OCI-M2 (cell line): ENCODE measurements at regions not wholly inside any gene's neighbourhood (a gene's known extent, or its start where the extent isn't known, plus 50 kb on each side); places are given as distances from the start of the nearest gene placed in this dataset.

Experiments
- DNase-seq: peaks from one replicate; lab custom pipeline; 2025; ENCODE audit not compliant: unreplicated experiment; lab: John Stamatoyannopoulos, UW

DNA sequence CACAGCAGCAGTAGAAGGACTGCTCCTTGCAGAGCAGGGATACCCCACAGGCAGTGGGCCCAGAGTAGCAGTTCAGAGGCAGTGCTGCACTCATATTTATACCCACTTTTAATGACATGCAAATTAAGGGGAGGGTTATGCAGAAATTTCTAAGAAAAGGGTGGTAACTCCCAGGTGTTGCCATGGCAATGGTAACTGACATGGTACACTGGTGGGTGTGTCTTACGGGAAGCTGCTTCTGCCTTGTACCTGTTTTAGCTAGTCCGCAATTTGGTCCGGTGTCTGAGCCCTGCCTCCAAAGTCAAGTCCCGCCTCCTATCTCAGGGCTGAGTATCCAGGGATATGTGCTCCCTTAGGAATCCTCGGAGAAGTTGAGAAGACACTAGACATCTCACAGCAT is 79.2 kb upstream of the UQCRFS1 start:
- DNase-seq, result no peak

DNA sequence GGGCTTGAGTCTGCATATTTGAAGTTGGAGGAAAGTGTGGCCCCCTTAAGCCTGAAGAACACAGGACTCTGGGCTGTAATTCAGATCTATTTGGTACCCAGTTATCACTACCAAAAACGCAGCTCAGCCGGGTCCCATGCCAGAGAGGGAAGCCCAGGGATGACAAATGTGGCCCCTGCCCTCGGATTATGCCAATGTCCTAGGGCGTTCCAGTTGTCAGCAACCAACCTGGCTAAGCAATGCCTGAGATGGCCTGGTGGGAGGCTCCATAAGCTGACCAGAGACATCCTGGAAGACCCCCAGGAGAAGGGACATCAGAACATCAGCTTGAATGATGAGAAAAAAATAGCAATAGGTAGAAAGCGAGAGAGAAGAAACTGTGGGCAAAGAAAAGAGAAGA is 79.6 kb upstream of the UQCRFS1 start:
- DNase-seq, result no peak

DNA sequence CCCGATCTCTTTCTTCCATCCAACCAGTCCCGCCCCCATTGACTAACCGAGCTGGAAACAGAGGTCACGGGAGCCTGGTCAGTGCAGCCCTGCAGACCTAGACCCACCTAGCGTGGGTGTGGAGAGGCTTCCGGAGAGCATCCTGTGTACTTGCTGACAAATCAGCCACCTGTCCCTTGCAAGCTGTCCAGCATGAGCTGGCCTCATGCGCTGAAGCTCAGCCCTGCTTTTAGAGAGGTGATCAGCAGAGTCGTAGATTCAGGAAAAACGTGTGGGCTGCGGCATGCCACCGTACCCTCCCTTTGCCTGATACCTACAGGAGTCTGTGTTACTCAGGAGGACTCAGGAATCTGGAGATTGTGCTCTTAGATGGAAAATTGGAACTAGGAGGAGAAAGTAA is 80.3 kb upstream of the UQCRFS1 start:
- no peak for DNase-seq

DNA sequence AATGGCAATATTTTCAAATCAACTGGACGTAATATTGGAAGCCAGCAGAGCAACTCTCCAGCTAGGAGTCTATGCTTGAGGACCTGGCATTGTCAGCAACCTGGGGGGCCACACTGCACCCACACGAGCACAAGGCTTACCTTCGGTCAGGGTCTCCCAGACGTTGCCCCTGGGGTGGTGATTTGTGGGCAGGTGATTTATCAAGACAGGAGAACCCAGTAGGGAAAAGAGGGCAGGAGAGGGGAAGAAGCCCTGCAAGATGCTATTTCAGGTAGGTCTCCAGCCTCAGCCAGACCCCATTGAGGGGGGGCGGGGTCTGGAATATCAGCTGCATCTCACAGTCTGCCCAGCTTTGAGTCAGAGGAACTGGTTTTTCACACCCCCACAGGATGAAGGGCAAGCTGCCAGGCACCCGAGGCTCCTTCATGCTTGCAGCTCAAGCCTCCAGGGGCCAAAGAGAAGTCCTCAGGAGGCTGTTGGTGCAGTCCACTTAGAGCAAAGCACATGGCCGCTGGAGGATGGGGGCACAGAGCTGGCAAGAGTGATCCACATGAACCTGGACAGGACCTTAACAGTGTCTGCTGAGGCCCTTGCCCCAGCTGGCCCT is 80.9 kb upstream of the UQCRFS1 start:
- DNase-seq, result no peak

DNA sequence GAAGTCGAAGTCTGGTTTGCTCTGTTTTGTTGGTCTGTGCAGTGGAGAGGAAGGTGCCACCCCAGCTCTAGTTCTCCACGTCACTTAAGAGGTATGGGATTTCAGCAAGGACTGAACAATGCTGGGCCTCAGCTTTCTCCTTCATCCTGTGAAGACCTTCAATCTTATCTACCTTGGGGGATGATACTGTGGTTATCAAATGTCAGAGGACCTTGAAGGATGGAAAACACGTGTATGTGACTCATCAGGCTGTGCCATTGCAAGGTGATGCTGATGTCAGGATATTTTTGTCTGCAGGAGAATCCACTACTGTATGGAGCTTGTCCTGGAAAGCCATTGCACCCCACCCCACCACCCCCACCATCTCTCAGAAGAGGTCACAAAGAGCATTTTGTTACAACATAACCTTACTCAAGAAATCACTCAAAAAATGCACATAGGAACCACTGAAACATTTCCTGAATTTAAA is 81.4 kb upstream of the UQCRFS1 start:
- DNase-seq, result no peak

DNA sequence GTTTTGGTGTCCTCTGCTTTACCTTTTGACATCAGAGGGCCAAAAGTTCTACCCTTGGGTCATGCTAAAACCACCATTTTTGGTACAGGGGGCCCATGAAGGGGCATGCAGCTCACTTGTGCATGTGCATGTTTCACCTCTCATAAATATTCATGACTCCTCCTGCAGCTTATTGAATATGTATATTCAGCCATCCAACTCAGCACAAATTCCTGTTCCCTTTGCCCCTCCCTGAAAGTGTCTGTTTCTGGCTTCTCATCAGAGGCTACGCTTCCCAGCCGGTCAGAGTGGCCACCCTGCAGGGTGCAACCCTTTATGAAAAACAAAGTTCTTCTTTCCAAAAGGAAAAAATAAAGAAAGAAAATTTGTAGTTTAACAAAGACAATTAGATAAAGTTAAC is 82.3 kb upstream of the UQCRFS1 start:
- no peak for DNase-seq

DNA sequence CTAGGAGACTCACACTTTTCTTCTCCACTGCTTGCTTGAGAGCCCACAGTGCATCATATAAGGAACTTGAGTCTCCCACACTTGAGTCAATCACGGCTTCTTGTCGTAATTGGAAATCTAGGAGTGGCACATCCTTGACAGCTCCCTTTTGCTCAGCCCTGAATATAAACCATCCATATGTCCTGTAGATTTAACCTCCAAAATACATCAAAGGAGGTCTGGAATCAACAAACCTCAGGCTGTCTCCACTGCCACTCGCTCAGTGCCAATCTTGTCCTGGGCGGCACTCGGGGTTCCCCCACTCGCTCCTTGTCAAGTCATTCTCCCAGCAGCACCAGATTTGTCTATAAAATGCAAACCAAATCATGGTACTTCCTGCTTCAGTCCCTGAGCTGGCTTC is 84.4 kb upstream of the UQCRFS1 start:
- DNase-seq, result no peak

DNA sequence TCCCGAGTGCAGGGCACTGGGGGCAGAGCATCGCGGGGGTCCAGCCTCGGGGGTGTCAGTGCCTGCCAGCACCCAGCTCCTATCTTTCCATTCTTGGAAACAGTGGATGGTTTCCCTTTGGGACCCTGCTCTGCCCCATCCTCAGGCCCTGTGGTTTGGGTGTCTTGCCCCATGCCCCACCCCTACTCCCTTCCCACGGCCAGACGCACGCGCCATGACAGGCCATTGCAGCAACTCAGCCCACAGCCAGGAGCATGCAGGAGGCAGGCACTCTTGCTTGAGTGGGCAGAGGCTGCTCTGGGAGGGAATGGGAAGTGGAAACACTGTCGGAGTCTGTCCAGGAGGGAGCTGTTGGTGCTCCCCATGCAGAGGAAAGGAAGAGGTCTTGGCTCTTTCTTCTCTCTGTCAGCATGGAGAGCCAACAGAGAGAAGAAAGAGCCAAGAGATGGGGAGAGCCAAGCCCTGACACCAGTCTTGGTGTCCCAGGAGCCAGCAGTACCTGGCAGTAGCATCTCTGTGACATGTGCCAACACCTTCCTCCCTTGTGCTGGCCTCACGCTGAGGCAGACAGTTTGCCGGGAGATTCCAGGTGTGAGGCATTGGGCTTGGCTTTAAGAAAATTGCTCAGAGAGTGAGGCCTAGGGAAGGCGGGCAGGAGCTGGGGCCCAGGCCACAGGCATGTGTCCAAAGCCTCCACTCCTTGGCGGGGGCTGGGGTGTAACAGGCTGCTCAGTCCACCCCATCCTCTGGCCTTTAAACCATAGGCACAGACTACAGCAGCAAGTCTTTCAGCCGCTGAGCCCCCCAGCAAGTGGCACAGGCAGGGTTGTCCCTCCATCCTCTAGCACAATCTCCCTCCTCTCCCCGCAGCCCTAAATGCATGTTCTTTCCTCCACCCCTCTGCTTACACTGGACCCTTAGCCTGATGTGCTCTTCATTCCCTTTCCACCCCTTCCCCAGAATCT is 86.7 kb upstream of the UQCRFS1 start:
- DNase-seq, result no peak

DNA sequence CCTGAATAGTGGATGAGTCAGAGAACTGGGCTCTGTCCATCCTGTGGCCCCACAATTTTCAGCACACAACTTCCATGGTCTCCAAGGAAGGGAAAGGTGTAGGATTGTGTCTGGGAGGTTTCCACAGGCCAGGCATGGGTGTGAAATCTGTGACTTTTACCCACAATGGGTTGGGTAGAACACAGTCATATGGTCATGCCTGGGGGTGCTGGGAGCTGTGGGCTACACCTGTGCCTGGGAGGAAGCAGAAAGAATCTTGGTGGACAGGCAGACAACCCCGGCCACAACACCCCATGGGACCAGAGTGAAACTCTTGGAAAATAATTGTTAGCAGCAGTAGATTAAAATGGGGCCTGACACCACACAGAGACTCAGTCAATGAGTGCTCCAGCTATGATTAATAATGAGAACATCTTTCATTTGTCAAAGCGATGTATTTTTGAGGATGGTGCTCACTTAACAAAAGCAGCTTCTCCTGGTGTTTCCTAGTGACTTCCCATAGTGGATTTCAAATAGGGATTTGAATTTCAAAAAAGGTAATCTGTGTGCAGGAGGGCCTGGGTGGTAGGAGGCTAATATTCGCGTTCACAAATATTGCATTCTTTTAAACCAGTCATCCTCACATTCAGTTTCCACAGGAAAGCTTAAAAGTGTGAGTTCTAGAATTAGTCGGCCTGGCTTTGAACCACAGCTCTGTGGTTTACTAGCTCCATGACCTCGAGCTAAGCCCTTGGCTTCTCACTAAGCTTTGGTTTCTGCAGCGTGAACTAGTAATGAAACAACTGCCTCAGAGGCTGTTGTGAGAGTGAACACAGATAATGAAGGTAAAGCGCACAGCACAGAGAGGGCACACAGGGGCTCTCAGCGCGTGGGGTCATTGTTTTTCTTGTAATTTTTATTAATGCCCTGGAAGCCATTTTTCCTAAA is 89.3 kb upstream of the UQCRFS1 start:
- DNase-seq, result no peak

DNA sequence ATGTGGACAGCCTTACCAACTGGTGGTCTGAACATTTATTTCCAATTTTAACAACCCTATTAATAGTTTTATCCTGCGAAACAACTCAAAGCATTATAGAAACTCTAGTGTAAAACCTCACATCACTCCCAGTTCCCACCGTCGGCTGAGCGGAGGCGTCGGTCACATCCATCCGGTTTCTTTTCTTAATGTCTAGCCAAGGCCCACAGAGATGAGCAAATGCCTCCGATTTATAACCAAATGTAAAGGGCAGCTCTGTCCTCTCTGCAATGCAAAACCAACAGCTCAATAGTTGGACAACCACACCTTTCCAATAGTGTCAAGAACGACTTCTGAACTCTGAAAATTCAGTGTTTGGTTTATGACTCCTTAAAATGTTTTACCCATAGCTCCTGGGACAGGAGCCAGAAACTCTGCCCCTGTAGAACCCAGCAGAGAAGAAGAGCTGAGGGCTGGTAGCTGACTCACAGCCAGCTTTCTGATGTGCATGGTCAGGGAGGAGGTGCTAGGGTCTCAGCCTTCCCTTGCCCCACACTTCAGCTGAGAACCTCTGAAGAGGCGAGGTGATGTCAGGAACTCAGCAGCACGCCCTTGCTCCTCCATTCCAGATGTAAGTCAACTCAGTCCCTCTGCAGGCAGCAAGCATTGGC is 90.2 kb upstream of the UQCRFS1 start:
- no peak for DNase-seq

DNA sequence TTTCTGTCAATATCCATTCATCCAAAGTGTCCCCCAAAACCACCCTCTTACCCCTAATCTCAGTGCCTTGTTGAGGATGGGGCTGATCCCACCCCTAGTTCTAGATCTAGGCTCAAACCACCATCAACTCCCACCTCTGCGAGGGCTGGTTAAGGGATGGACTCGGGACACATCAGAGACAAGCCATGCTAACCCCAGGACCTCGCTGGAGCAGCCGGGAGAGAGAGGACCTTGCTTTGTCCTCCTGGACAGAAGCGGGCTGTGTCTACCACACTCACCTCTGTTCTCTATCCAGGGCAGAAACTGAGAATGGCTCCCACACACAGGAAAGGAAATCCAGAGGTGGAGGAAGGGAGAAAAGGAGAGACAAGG is 90.8 kb upstream of the UQCRFS1 start:
- no peak for DNase-seq

DNA sequence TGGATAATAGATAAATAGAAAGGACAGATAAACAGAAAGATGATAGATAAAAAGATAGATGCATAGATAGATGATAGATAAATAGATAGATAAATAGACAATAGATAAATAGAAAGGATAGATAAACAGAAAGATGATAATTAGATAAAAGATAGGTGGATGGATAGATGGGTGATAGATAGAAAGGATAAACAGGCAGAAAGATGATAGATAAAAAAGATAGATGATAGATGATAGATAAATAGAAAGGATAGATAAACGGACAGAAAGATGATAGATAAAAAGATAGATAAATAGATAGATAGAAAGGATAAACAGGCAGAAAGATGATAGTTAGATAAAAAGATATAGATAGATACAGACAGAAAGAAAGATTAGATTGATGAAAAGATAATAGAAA is 92.3 kb upstream of the UQCRFS1 start:
- no peak for DNase-seq

DNA sequence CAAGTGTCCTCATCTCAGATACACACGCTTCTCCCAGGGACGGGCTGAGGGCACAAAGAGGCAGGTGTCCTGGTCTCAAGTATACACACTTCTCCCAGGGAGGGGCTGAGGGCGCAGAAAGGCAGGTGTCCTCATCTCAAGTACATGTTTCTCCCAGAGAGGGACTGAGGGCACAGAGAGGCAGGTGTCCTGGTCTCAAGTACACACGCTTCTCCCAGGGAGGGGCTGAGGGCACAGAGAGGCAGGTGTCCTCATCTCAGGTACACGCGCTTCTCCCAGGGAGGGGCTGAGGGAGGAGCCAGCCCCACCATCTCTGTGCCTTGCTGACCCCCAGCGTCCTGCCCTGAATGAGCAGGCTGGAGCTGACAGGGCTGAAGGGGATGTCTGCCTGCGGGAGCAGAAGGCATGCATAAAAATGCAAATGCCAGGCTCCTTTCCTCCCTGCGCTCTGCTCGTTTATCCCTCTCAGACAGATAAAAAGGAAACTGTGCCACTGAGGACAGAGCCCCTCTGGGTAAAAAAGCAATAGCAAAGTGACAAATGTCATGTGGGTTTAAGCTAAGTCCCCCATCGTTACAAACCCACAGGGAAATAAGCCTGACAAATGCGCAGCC is 96.1 kb upstream of the UQCRFS1 start:
- no peak for DNase-seq

DNA sequence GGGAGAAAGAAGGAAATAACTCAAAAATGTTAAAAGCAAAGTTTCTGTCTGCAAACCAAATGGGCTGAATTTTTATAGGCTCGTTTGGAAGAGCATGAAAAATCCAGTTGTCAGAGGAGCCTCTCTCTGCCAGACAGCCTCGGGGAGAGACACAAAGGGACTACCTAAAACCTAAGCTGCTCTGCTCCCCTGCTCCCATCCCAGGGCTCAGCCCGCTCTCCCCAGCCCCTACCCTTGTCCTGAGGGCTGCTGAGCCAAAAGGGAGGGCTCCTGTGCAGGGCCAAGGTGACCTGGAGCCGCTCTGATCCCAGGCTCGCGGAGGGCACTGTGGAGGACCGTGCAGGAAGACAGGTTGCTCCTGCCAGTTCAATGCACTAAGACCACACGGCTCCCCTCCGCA is 96.7 kb upstream of the UQCRFS1 start:
- DNase-seq, result no peak

DNA sequence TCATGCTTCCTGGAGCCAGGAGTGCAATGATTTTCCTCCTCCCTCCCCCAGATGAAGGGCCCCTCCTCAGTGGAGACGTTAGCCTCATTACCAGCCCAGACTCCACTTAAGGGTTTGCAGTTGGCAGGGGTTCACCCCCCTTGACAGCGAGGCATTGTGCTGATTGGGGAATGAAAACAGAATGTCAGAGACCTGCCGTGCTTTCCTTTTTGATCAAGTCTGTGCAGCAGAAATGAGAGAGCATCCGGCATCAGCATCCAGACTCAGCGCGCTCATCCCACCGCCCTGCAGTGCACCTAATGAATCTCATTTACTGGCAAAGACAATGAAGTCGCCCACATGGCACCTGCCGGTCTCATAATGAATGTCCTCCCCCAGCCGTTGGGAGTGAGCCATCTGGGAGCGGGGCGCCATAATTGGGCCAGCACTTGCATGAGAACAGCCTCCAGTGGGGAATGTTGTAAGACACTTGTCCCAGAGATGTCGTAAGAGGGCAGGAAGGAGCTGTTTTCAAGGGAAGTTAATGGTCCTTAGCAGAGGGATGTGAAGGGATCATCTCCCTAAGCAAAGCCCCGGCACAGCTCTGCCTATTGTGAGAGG is 98.3 kb upstream of the UQCRFS1 start:
- DNase-seq, result no peak

DNA sequence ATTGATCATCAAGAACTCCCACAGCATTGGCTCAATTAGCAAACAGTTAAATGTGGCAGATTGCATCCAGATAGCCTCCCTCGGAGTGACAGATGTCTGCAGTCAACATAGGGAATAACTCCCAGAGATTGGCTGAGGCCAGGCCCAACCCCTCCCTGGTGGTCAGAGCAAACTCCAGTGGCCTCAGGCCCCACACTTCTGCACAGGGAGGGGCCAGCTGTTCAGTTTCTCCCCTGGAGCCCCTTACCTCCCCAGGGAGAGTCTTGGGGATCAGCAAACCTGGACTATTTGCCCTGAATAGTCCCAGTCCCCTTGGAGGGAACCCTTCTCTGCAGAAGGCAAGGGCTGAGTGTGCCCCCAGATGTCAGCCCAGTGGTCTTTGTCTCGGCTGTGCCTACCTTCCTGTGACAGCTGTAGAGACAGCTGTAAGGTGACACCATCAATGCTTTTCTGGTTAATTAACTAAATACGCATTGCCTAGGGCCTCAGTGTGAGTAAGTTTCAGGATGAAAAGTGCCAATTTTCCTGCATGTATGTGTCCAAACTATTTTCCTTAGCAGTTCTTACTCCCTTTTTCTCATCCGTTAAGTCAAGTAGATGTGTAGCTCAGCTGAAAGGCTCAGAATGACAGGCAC is 102.7 kb upstream of the UQCRFS1 start:
- DNase-seq, result no peak

DNA sequence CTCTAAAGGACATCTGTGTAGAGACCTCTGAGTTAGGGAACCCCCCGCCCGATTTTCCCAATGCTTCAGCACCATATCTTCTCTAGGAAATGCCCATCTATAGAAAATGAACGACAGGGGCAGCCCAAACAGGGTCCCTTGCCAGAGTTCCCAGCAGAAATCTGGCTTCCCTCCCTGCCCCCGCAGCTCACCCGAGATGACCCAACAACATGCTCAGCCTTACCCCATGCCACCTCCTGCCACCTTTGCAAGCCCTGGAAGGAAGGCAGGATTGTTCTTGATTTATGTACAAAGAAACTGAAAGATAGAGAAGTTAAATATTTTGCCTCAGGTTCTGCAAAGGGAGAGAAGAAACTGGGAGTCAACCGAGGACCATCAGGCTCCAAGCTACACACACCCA is 105.6 kb upstream of the UQCRFS1 start:
- no peak for DNase-seq

DNA sequence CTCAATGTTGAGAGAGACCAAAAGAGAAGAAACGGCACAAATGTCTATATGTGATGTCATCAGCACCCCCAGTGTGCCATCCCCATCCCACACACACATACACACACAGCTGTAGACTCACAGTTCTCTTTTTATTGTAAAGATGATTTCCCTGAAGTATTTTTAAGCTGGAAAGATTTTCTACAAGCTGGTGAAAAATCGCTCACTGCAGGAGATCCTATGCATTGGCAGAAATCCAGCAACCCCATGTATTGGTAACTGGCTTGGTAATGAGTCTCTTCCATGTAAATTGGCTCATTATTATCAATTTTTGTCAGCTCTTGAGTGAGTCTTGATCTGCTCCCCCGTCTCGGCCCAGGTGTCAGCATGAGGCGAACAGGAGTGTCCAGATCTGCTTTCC is 107.1 kb upstream of the UQCRFS1 start:
- DNase-seq, result no peak

DNA sequence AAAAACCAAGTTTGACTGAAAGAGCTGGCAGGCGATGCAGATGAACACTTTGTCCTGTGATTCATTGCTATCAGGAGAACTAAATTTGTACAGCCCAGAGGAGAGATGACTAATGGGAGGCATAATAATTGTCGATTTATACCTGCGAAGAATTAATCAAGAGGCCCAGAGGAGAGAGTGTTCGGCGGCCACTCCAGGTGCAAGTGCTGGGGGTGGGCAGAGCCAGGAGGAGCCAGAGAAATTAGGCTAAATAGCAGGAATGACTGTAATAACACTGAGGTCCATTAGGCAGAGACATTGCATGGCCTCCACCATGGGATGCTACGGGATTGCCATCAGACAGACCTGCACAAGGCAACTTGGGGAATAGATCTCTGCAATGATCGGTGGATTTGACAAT is 107.7 kb upstream of the UQCRFS1 start:
- no peak for DNase-seq

DNA sequence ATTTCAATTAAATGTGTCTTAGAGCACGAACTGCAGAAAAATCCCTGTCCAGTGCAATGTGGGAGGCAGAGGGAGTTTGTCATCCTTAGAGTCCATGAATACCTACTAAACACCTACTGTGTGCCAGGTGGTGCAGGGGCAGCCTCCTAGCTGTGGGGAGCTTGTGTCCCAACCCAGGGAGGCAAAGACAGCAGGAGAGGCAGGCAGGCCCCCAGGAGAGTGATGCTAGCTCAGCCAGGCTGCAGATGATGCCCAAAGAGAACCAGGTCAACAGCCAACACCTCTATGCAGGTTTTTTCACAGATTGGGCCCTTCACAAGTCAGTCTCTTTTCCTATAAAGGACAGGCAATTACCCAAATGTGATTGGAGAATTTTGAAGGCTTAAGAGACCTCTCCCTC is 108.2 kb upstream of the UQCRFS1 start:
- no peak for DNase-seq
